Skin of body (tissue), 1 donor: ENCODE measurements at regions not wholly inside any gene's neighbourhood (a gene's known extent, or its start where the extent isn't known, plus 50 kb on each side); places are given as distances from the start of the nearest gene placed in this dataset.
"Not testable (repeated sequence)": the region's sequence is repeated elsewhere in the genome, so short reads cannot be mapped to it uniquely, and the experiment has no call there.

Source experiments
- DNase-seq: peaks from one replicate; lab custom pipeline; 2025; lab: John Stamatoyannopoulos, UW

DNA sequence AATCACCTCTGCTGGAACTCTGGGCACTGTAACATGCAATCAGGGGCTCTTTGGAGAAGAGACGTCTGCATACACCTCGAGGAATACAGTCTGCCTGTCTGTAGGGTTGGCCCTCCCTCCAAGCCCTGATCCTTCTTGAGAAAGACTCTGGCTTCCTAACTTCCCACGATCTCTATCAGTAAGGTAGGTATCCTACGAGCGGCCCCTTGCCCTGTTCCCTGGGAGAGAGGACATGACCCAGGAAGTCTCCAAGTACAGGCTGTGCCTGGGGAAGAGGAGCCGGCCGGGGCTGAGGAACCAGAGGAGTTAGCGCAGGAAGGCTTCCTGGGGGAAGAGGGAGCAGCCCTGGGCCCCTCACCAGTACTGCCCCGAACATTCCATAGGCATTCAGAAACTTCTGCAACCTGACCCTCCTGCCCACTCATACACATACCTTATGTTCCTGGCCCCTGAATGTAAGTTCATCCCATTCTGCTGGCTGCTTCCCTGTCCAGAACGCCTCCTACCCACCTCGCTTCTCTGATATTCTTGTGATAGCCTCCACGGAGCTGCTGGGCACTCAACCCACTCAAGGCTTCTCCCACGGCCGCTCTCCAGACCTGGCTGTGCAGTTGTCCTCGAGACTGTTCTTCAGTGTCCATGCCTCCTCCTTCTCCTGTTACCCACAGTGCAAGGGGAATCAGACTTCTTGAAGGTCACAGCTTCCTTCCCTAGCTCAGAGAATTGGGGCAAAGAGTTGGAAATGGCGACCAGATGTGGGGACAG, 116.1 kb downstream of the CYP26B1 start:
- no peak for DNase-seq

DNA sequence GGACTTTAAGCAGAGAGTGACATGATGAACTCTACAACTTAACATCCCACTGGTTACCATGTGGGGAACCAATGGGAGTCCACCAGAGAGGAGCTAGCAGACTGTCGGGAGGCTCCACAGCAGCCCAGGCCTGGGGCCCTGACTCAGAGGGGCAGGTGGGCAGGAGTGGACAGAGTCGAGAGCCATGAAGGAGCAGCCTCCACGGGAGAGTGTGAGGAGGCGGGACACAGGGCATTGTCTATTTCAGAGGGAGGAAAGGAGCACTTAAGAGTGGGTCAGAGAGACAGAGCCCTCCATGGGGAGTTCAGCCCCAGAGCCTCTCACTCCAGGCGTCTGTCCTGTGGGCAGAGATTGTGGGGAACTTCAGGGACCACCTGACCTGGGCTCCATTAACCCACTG, 118.7 kb downstream of the CYP26B1 start:
- DNase-seq = no peak

DNA sequence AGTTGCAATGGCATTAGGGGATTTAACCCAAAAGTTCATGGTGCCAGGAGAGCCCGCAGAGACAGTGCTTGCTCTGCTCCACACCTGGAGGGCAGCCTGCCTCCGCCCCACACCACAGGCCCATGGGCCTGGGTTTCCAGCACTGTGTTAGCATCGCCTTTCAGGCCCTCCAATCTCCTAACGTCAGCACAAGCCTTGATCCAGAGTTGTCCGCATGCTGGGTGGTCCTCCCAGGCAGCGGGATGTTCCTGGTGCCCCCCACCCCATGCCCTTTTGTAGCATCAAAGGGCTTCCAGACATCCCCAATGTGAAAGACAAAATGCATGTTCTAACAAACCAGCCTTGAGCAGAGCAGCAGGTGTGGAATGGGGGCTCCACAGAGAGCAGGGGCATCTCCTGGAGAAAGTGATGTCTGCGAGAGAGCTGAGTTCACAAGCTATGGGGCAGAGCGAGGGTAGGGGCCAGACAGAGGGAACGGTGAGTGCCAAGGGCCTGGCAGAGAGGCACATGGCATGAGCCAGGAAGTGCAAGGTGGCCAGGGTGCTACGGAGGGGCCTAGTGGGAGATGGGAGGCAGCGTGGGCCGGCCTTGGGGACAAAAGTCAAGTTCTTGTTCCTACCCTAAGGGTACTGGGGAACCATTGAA, 119.2 kb downstream of the CYP26B1 start:
- DNase-seq = no peak

DNA sequence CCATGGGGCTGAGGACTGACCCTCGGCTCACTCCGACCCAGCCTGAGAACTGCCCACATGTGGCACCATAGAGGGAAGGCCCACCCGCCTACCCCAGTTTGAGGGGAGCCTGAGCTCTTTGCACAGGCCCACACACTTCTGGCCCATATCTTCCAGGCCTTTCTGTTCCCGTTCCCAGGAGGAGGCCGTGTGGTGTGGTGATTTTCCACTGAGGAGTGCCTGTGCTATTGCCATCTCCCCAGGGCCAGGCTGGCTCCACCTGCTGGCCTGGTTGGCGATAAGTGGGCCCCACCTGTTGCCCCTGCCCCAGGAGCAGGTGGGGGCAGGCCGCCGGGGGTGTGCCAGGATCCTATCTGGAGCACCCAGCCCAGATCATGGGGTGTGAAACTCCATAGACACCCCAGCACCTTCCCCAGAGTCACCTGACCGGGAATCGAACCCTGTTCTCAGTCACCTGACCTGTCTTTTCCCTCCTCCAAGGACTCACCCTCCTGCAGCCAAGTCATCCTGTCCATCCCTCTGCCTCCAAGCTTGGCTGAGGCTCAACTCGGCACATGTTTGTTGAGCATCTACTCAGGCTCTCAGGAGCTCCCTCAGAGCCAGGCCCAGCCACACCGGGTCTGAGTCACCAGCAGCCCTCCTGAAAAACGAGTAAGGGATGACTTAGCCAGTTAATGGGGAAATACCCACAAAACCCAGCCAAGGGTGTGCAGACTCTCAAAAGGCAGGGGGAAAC, 120.1 kb downstream of the CYP26B1 start:
- DNase-seq = no peak

DNA sequence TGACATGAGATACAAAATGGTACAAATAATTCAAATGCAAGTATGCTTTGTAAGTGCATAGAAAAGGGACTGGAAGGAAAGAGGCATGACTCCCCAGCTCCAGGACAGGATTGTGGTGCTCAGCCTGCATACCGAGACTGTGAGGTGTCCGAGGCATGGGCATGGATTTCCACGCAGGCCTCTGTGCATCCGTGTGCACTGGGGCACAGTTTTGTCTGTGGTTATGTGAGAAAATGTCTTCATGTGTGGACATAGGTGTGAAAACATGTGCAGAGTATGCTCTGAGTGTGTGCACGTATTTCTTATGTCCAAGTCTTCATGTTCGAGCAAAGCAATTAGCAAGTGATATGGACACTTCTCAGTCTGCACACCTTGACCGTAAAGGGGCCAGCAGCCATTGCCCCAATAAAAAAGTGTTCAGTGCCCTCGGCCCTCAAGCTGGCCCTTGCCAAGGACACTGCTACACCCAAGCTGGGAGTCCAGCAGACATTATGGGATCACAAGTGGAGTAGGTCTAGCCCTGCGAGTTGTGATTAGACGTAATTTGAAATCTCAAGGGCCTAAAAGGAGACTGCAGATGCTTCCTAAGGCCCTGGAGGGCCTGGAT, 120.7 kb downstream of the CYP26B1 start:
- DNase-seq = no peak

DNA sequence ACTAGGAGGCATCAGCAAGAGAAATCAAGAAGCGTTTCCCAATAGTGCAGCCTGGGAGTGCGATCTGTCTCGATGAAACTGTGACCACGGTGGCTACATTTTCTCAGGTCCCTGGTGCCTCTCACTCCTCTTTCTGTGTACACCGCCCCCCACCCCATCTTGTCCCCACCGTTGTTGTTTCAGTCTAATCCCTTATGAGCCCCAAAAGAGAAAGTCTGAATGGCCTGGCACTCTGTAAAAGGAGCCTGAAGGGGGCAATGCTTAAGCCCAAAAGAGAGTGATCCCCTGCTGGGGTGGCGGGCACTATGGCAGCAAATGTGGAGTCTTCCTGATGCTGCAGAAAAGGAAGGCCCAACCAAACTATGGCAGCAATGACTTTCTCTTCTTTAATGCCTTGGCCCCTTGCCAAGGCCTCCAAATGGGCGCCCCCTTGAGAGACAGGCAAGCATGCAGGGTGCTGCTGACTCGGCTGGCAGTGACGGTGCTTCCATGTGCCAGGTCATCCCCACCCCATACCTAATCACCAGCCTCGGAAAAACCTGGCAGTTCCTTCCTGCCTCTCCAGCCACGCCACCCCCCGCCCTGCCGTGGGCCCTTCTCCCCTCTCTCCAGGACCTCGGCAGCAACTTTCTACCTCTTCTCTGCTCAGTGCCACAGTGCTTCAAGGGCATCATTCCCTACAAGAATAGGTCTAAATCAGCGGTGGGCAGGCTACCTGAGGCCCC, 123.0 kb downstream of the CYP26B1 start:
- no peak for DNase-seq

DNA sequence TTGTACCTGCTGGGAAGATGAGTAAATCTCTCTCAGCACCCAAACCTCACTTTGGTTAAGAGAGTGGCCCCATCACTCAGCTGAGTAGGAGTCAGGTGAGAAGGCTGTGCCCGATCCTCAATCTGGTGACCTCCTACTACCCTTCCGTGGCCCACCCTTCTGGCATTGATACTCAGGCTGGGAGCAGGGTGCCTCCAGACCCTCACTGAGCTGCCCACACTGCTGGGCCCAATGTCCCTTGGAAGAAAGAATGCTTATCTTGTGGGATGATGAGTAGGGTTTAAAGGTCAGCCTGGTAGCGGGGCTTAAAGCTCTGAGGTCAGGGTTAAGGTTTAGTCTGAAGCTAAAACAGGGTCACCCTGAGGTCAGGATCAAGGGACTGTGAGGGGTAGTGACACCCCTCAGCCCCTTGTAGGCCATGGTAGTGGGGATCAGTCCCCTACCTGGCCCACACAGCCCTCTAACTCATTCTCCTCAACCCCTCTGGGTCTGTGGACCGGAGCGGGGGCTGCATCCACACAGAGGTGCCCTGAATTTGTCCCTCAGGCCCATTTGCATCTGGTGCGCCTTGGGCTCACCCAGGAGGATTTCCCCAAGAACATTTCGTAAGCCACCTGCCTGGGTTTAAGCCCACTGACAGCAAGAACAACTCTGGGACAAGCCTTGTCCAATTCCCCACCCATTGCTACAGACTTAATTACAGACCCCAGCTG, 123.8 kb downstream of the CYP26B1 start:
- no peak for DNase-seq

DNA sequence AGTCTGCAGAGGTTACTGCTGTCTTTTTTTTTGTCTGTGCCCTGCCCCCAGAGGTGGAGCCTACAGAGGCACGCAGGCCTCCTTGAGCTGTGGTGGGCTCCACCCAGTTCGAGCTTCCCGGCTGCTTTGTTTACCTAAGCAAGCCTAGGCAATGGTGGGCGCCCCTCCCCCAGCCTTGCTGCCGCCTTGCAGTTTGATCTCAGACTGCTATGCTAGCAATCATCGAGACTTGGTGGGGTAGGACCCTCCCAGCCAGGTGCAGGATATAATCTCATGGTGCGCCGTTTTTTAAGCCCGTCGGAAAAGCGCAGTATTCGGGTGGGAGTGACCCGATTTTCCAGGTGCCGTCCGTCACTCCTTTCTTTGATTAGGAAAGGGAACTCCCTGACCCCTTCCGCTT, 126.3 kb downstream of the CYP26B1 start:
- not testable (repeated sequence) for DNase-seq

DNA sequence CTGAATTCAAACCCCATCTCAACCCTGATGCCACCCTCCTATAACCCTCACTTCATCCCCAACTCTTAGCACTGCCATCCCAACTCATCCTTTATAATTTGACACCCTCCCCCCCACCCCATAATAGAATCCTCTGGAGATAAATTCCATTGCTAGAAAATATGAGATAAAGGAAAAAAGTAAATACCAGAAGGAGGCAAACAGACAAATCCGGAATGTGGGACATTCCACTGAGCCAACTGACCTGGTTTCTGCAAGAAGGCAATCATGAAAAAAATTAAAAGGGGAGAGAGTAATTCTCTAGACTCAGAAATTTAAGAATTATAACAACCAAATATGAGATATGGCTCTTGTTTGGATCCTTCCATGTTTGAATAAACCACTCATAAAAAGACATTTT, 132.4 kb downstream of the CYP26B1 start:
- no peak for DNase-seq

DNA sequence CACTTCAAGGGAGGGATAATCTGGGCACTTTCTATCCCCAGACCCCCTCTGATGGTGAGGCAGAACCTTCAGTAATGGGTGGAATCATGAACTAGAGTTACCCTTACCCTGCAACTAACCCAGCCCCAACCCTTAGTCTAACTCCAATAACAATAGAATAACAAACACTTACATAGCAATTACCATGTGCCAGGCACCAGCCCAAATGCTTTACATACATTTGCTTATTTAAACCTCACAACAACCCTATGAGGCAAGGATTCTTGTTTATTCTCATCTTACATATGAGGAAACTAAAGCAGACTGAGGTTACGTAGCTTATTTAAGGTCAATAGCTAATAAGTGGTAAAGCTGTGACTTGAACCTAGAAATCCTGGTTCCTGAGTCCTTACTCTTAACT, 132.8 kb downstream of the CYP26B1 start:
- no peak for DNase-seq

DNA sequence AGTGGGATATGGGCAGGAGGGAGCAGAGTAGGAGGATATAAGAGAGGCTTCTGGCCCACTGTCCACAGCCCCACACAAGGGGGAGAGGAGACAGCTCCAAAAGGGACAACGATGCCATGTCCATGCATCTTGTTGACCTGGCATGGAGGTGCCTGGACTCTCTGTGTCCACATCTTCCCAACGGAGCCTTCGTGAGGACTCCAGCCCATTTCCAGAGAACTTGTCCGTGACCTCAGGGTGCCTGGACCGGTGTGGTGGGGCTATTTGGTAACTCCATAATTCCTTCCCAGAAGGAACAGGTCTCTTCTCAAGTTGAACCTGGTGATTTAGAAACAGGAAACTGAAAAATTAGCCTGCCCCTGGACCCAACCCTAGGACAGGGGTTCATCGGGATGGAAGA, 133.9 kb downstream of the CYP26B1 start:
- DNase-seq = no peak

DNA sequence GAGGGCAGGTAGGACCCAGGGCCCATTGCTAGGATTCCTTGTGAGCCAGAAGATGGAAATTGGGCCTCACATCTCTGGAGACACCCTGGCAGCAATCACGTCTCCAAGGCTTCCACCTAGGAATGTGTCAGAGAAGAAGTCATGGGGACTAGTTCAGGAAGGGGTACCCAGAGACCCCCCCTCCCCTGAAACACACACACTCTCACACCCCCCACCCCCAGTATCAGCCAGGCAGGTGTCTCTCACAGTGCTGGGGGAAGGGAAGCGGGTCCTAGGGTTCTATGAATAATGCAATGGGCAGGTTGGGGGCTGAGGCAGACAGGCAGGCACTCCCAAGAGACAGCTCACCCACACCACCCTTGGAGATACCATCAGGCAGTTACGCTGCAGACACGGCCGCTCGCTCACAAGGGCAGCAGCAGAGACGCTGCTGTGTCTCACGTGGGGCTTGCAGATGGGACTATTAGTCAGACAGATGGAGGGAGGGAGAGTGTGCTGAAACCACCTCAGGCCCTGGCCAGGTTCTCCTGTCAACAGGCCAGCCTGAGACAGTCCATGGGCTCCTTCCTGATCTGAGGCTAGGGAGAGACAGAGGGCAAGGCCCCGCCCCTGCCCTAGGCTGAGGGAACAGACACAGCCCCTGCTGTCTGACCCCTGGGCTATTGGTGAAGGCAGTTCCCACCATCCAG, 134.6 kb downstream of the CYP26B1 start:
- DNase-seq = no peak

DNA sequence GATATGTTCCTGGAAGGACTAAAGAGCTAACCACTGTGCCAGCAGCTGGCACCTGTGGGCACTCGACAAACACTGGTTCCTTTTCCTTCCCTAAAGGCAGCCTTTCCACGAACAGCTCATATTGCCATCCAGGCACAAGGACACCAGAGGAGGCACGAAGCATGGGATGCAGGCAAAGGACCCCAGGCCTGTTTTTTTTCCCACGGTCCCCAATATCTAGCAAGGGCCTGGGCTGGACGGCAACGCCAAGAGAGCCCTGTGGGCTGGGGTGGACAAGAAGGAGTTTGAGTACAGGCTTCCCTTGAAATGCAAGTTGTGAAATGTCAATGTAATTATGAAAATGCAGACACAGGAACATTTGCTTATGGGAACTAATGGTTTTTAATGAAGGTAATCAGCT, 135.9 kb downstream of the CYP26B1 start:
- no peak for DNase-seq

DNA sequence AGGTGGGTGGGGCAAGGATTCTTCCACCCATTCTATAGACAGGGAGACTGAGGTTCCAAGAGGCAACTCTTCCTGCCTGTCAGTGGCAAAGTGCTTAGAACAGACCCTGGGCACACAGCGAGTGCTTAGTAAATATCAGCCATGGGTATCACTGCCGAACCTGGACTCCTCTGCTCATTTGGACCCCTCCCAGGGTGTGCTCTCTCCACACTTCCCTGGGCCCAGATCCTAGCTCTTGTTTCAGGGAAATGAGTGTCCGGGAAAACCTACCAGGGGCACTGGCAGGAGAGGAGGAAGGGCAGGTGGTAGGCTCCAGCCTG, 136.3 kb downstream of the CYP26B1 start:
- DNase-seq = no peak

DNA sequence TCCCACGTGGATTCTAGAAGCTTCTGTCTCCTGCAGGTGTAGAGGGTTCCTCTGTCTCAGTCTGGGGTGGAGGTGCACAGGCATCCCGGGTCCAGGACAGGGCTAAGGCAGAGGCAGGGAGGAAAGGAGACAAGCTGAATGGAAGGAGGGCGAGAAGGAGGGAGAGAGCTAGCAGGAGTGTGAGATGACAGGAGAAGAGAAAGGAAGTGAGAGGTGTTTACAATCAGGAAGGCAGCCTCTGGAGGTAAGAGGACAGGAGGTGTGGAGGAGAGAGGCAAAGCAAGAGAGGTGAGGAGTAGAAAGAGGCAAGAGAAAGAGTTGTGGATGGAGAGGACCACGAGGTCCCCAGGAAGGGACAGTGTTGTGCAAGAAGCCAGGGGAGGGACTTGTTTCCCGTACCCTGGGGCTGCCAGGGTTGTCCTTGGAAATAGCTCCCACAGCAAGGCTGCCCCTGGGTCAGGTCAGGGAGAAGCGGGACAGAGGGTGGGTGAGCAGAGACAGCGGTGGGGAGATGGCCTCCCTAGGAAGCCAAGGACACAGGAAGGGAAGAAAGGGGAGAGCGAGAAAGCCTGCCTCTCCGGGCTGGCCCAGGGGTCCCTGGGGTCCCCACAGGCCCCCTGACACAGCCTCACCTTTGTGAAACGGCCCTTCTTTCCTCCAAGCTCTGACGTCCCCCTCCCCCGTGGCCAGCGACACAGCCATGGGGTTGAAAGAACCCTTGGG, 136.9 kb downstream of the CYP26B1 start:
- DNase-seq = no peak

DNA sequence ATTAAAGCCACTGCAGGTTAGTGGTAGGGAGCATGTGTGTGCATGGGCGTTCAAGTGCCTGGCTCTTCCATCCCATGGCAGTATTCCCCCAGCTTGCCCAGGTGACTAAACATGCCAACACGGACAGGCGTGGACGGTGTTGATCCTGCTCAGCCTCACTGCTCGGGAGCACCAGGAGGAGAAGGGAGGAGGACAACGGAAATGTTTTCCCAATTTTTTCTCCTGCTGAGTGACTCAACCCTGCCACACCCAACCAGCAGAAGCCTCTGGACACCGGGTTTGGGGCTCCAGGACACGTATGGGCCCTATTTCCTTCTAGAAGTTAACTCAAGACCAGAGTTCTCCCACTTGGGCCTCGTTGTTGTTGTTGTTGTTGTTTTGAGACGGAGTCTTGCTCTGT, 139.1 kb downstream of the CYP26B1 start:
- DNase-seq = no peak

DNA sequence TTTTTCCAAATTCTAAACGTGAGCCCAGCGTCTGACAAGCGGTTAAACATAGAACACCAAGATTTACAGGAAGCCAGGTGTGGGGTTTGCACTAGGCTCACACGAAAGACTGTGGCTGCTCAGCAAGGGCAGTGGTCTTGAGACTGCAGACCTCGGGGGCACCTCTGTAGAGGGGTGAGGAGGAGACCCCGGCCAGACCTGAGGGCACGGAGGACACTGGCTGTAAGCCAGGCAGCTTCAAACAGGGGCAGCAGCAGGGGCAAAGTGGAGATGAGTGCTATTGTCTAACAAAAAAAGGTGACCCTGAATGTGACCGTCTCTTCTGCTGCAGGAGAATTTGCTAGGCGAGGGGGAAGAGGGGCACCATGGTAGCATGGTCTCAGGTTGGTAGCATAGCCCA, 140.3 kb downstream of the CYP26B1 start:
- no peak for DNase-seq

DNA sequence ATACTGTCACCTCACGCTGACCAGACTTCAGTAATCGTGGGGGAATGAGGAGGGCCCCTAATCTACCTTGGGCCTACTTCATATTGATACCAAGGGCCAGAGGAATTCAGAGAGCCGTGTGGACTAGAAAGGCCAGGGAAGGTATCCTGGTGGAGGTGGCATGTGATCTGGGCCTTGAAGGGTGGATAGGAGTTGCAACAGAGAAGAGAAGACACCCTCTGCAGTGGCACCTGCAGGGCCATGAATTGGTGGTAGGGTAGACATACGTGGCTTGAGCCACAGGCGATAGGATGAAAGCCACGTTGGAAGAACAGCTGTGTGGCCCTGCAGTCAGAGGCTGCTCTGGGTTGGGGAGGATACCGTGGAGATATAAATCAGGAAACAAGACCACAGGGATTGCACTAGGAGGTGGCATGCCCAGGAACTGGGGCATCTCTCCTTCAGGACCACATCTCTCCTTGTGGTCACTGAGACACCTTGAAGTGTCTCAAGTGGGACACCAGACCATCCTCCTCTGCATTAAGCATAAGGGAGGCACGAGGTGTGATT, 141.4 kb downstream of the CYP26B1 start:
- DNase-seq = no peak

DNA sequence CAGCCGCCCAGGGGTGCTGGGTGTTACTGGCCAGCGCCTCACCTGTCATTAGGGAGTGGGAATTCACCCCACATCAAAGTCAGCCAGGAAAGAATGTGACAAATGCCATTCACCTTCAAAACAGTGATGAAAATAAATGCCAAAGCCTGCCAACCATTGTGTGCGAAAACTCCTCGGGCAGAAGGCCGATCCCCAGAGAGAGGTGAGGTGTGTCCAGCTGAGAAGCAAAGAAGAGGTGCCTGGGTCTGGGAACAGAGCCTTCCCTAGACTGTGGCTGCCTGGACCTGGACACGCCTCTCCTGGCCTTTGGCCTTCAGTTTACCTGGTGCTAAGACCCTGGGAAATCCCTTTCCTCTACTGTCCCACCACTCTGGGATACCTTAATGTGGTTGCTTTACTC, 142.7 kb downstream of the CYP26B1 start:
- no peak for DNase-seq
